Activated CD8-positive, alpha-beta T cell treated with anti-CD3 and anti-CD28 coated beads for 36 hours (primary cell): ENCODE measurements at regions not wholly inside any gene's neighbourhood (a gene's known extent, or its start where the extent isn't known, plus 50 kb on each side); places are given as distances from the start of the nearest gene placed in this dataset.

Experiments used
- ATAC-seq: fragments of 200-7000 bp; cut with Tn5 transposase; one replicate; pipeline ENCODE4 v1.10.0; 2021; ENCODE audit warnings: mild to moderate bottlenecking, moderate library complexity
- CTCF ChIA-PET: fragments of 350-600 bp; sonication (Branson Sonifier 250); formaldehyde crosslinking; loops from one replicate; lab custom pipeline; 2021; ENCODE audit warnings: antibody characterized with exemption; lab: Charles Lee
- POLR2A ChIA-PET: fragments of 350-600 bp; sonication (Branson Sonifier 250); formaldehyde crosslinking; loops from one replicate; lab custom pipeline; 2021; ENCODE audit warnings: antibody characterized with exemption; lab: Charles Lee
- DNase-seq: peaks from one replicate; pipeline ENCODE4 v3.0.0-alpha.2; 2020
- H3K27ac Mint-ChIP-seq: one replicate; pipeline ENCODE4 v1.8.0; 2021; ENCODE audit warnings: mild to moderate bottlenecking, mixed read lengths
- H3K27me3 Mint-ChIP-seq: one replicate; pipeline ENCODE4 v1.8.0; 2021; ENCODE audit warnings: mixed read lengths
- H3K36me3 Mint-ChIP-seq: one replicate; pipeline ENCODE4 v1.8.0; 2021; ENCODE audit warnings: low read depth, mixed read lengths
- H3K4me1 Mint-ChIP-seq: one replicate; pipeline ENCODE4 v1.8.0; 2021; ENCODE audit warnings: low read depth, mixed read lengths
- H3K4me3 Mint-ChIP-seq: one replicate; pipeline ENCODE4 v1.8.0; 2021; ENCODE audit warnings: mild to moderate bottlenecking, moderate library complexity, mixed read lengths
- H3K9me3 Mint-ChIP-seq: one replicate; pipeline ENCODE4 v1.8.0; 2021; ENCODE audit warnings: mixed read lengths
- CTCF ChIP-seq: fragments of 200-600 bp; IDR thresholded peaks from one replicate; pipeline ENCODE4 v1.8.0; 2022; ENCODE audit warnings: antibody characterized with exemption, mild to moderate bottlenecking
- intact Hi-C: fragments of 100-400 bp; cut with micrococcal nuclease; formaldehyde crosslinking; loops from one replicate; pipeline ENCODE4 v1.10.0; 2022

- Mint-ChIP-seq H3K9me3 (no peaks in the 10 kb centered on the region), H3K4me1 (peaks cover 39% of the 10 kb centered on the region), H3K36me3 (no peaks in the 10 kb centered on the region), H3K27ac (peak overlapping the region; percentile 23), H3K27me3 (no peaks in the 10 kb centered on the region), H3K4me3 (no peak overlapping the region)
- ATAC-seq (peak; percentile 88), DNase-seq (peak; percentile 52)
- no peak for TF ChIP-seq CTCF
- intact Hi-C loops = no loop called here
- POLR2A ChIA-PET = interaction anchor here (1.3 kb wide), 1 partner anchor 30 kb away, joined by 4 read pairs; no protein-coding TSS in a partner anchor
- CTCF ChIA-PET = no interaction called here
Observed at GRCh38 chr6:105591053-105591452, 188.2 kb upstream of the PREP start.

GRCh38 chr6:105588123-105588710 is 185.3 kb upstream of the PREP start:
- ChIA-PET POLR2A (interaction anchor here (1.1 to 1.3 kb wide), 2 partner anchors 10 to 11 kb away, joined by 3 to 4 read pairs; no protein-coding TSS in a partner anchor), CTCF (no interaction called here)
- H3K27me3 Mint-ChIP-seq = no peaks in the 10 kb centered on the region
- H3K4me3 Mint-ChIP-seq = no peak overlapping the region
- ATAC-seq (no peak), DNase-seq (peak; percentile 27)
- intact Hi-C loops = no loop called here
- no peaks in the 10 kb centered on the region for H3K36me3 Mint-ChIP-seq
- peaks cover 38% of the 10 kb centered on the region for H3K4me1 Mint-ChIP-seq
- peak overlapping the region; percentile 7 for H3K27ac Mint-ChIP-seq
- no peaks in the 10 kb centered on the region for H3K9me3 Mint-ChIP-seq
- TF ChIP-seq CTCF = no peak

- H3K4me3 Mint-ChIP-seq = peak overlapping the region; percentile 8
- POLR2A ChIA-PET = interaction anchor here (0.9 to 1.3 kb wide), 3 partner anchors 9 to 95 kb away, joined by 3 to 4 read pairs (median 4); no protein-coding TSS in a partner anchor
Observed at GRCh38 chr6:105587349-105588122, 184.7 kb upstream of the PREP start.

GRCh38 chr6:105578179-105578707 is 175.4 kb upstream of the PREP start:
- POLR2A ChIA-PET = interaction anchor here (0.6 to 0.9 kb wide), 2 partner anchors 9 to 1415 kb away, joined by 3 read pairs; no protein-coding TSS in a partner anchor
- intact Hi-C loops = no loop called here
- CTCF ChIA-PET = interaction anchor here (0.9 to 1.3 kb wide), 3 partner anchors 8 to 490 kb away, joined by 3 read pairs; no protein-coding TSS in a partner anchor
- H3K36me3 Mint-ChIP-seq = no peaks in the 10 kb centered on the region
- H3K9me3 Mint-ChIP-seq = no peaks in the 10 kb centered on the region
- H3K27ac Mint-ChIP-seq = no peak overlapping the region
- H3K4me3 Mint-ChIP-seq = no peak overlapping the region
- peaks cover 14% of the 10 kb centered on the region for H3K27me3 Mint-ChIP-seq
- DNase-seq (no peak), ATAC-seq (peak; percentile 51)
- TF ChIP-seq CTCF = no peak
- peaks cover 4% of the 10 kb centered on the region for H3K4me1 Mint-ChIP-seq

More at GRCh38 chr6:105587349-105588122, 184.7 kb upstream of the PREP start:
- Mint-ChIP-seq H3K9me3 (no peaks in the 10 kb centered on the region), H3K27me3 (peaks cover 1% of the 10 kb centered on the region), H3K27ac (peak overlapping the region; percentile 82), H3K36me3 (no peaks in the 10 kb centered on the region), H3K4me1 (peaks cover 34% of the 10 kb centered on the region)
- intact Hi-C loops = no loop called here
- no peak for TF ChIP-seq CTCF
- peak; percentile 33 for DNase-seq
- ATAC-seq = no peak
- CTCF ChIA-PET = no interaction called here
